Nucleus accumbens (tissue), 56 donors: ENCODE measurements at regions not wholly inside any gene's neighbourhood (a gene's known extent, or its start where the extent isn't known, plus 50 kb on each side); places are given as distances from the start of the nearest gene placed in this dataset.

Source experiments
- DNase-seq, 56 donors: peaks; one replicate each; lab custom pipeline; 2025; lab: John Stamatoyannopoulos, UW

GRCh38 chr17:71681427-71682173 lies 439.2 kb upstream of the SOX9 start:
- no peak for DNase-seq

GRCh38 chr17:71682174-71682494 lies 438.7 kb upstream of the SOX9 start:
- DNase-seq = no peak

GRCh38 chr17:71689782-71690181 lies 431.0 kb upstream of the SOX9 start:
- no peak for DNase-seq

GRCh38 chr17:71699907-71700306 lies 420.9 kb upstream of the SOX9 start:
- no peak for DNase-seq

- no peak for DNase-seq
Observed at GRCh38 chr17:71703701-71704100, 417.1 kb upstream of the SOX9 start.

GRCh38 chr17:71709271-71709890 lies 411.4 kb upstream of the SOX9 start:
- DNase-seq = no peak

- DNase-seq = no peak
Observed at GRCh38 chr17:71709946-71710345, 410.9 kb upstream of the SOX9 start.

- no peak for DNase-seq
Observed at GRCh38 chr17:71710816-71711215, 410.0 kb upstream of the SOX9 start.

GRCh38 chr17:71713846-71714245 lies 407.0 kb upstream of the SOX9 start:
- DNase-seq = no peak

GRCh38 chr17:71724339-71724738 lies 396.5 kb upstream of the SOX9 start:
- no peak for DNase-seq

- DNase-seq = no peak
Observed at GRCh38 chr17:71725811-71726210, 395.0 kb upstream of the SOX9 start.

- no peak for DNase-seq
Observed at GRCh38 chr17:71726341-71726740, 394.5 kb upstream of the SOX9 start.

- no peak for DNase-seq
Observed at GRCh38 chr17:71727292-71727691, 393.5 kb upstream of the SOX9 start.

GRCh38 chr17:71727723-71728122 lies 393.1 kb upstream of the SOX9 start:
- no peak for DNase-seq

- no peak for DNase-seq
Observed at GRCh38 chr17:71730871-71731270, 389.9 kb upstream of the SOX9 start.

- DNase-seq = no peak
Observed at GRCh38 chr17:71735893-71736292, 384.9 kb upstream of the SOX9 start.

- peak in 3 of 56 donors; percentile 2 to 5 (median 4) for DNase-seq
Observed at GRCh38 chr17:71740866-71741265, 380.0 kb upstream of the SOX9 start.

- no peak for DNase-seq
Observed at GRCh38 chr17:71741836-71742235, 379.0 kb upstream of the SOX9 start.

GRCh38 chr17:71748872-71749271 lies 371.9 kb upstream of the SOX9 start:
- no peak for DNase-seq

- DNase-seq = no peak
Observed at GRCh38 chr17:71753070-71753469, 367.8 kb upstream of the SOX9 start.

- no peak for DNase-seq
Observed at GRCh38 chr17:71757156-71757555, 363.7 kb upstream of the SOX9 start.

GRCh38 chr17:71757956-71758355 lies 362.9 kb upstream of the SOX9 start:
- DNase-seq = no peak
